Neural progenitor cell (in vitro differentiated cells): ENCODE measurements at regions not wholly inside any gene's neighbourhood (a gene's known extent, or its start where the extent isn't known, plus 50 kb on each side); places are given as distances from the start of the nearest gene placed in this dataset.

Source experiments
- EZH2 ChIP-seq: fragments of 200-600 bp; sonication (generic); IDR thresholded peaks from 2 replicates; pipeline ENCODE4 v1.6.1; 2017; ENCODE audit warnings: antibody characterized with exemption, mild to moderate bottlenecking, moderate library complexity
- EZH2phosphoT487 ChIP-seq: fragments of 200-600 bp; sonication (generic); IDR thresholded peaks from 2 replicates; pipeline ENCODE4 v1.6.1; 2017; ENCODE audit warnings: antibody characterized with exemption
- TF ChIP-seq, protein P1 (sequence below): fragments of 200-600 bp; sonication (generic); IDR thresholded peaks from 2 replicates; pipeline ENCODE4 v1.5.1; 2017; ENCODE audit warnings: antibody characterized with exemption, mild to moderate bottlenecking

DNA sequence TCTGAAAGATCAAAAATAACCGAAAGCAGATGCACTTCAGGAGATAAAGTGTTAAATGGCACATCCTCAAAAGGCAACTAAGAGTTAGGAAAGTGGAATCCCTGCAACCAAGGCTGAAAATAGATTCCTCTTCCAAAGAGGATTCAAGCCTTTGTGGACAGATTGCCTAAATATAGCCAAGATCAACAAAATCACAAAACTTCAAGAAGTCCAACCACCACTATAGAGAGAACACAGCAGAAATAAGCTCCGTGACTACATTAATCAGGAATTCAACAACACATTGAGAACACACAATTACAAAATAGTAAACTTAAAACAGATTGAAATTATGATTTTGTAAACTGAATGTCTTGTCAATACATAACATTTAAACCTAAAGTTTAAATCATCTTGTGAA lies 165.7 kb downstream of the LNPK start:
- TF ChIP-seq EZH2 (no peak), EZH2phosphoT487 (no peak)
- TF ChIP-seq, protein P1, sequence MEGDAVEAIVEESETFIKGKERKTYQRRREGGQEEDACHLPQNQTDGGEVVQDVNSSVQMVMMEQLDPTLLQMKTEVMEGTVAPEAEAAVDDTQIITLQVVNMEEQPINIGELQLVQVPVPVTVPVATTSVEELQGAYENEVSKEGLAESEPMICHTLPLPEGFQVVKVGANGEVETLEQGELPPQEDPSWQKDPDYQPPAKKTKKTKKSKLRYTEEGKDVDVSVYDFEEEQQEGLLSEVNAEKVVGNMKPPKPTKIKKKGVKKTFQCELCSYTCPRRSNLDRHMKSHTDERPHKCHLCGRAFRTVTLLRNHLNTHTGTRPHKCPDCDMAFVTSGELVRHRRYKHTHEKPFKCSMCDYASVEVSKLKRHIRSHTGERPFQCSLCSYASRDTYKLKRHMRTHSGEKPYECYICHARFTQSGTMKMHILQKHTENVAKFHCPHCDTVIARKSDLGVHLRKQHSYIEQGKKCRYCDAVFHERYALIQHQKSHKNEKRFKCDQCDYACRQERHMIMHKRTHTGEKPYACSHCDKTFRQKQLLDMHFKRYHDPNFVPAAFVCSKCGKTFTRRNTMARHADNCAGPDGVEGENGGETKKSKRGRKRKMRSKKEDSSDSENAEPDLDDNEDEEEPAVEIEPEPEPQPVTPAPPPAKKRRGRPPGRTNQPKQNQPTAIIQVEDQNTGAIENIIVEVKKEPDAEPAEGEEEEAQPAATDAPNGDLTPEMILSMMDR, result no peak
